Endodermal cell (in vitro differentiated cells): ENCODE measurements at regions not wholly inside any gene's neighbourhood (a gene's known extent, or its start where the extent isn't known, plus 50 kb on each side); places are given as distances from the start of the nearest gene placed in this dataset.
"Not testable (repeated sequence)": the region's sequence is repeated elsewhere in the genome, so short reads cannot be mapped to it uniquely, and the experiment has no call there.

Experiments used
- DNase-seq: peaks from one replicate; pipeline ENCODE4 v3.0.0-alpha.2; 2017
- H3K27ac ChIP-seq: 2 replicates; pipeline ENCODE4 v1.5.1; 2013; ENCODE audit warnings: mild to moderate bottlenecking, low read depth, low read length, moderate library complexity
- H3K27me3 ChIP-seq: 2 replicates; pipeline ENCODE4 v1.6.1; 2013; ENCODE audit warnings: mild to moderate bottlenecking, low read length, moderate library complexity; ENCODE audit not compliant: insufficient read depth, control insufficient read depth, poor library complexity, severe bottlenecking
- H3K36me3 ChIP-seq: 2 replicates; pipeline ENCODE4 v1.7.0; 2013; ENCODE audit warnings: mild to moderate bottlenecking, low read length, moderate library complexity; ENCODE audit not compliant: control insufficient read depth, insufficient read depth
- H3K4me1 ChIP-seq: one replicate; pipeline ENCODE4 v1.7.0; 2013; ENCODE audit warnings: low read length; ENCODE audit not compliant: control insufficient read depth, insufficient read depth
- H3K4me3 ChIP-seq: 2 replicates; pipeline ENCODE4 v1.5.1; 2013; ENCODE audit warnings: mild to moderate bottlenecking, low read length, moderate library complexity
- H3K9ac ChIP-seq: 2 replicates; pipeline ENCODE4 v1.6.1; 2013; ENCODE audit warnings: mild to moderate bottlenecking, low read length, moderate library complexity; ENCODE audit not compliant: poor library complexity, severe bottlenecking; ENCODE audit errors: extremely low read depth
- H3K9me3 ChIP-seq: 2 replicates; pipeline ENCODE4 v1.6.1; 2013; ENCODE audit warnings: mild to moderate bottlenecking, low read length, moderate library complexity; ENCODE audit not compliant: control insufficient read depth
- H3K27ac Mint-ChIP-seq: 2 replicates; pipeline ENCODE4 v1.8.0; 2020; ENCODE audit warnings: mixed read lengths
- H3K27me3 Mint-ChIP-seq: 2 replicates; pipeline ENCODE4 v1.8.0; 2021; ENCODE audit warnings: mild to moderate bottlenecking, mixed read lengths; ENCODE audit not compliant: insufficient read depth
- H3K36me3 Mint-ChIP-seq: 2 replicates; pipeline ENCODE4 v1.8.0; 2020; ENCODE audit warnings: low read depth, mixed read lengths
- H3K4me1 Mint-ChIP-seq: 2 replicates; pipeline ENCODE4 v1.8.0; 2020; ENCODE audit warnings: mixed read lengths
- H3K4me3 Mint-ChIP-seq: 2 replicates; pipeline ENCODE4 v1.8.0; 2020; ENCODE audit warnings: mild to moderate bottlenecking, moderate library complexity, mixed read lengths
- H3K9me3 Mint-ChIP-seq: 2 replicates; pipeline ENCODE4 v1.8.0; 2020; ENCODE audit warnings: mild to moderate bottlenecking, mixed read lengths
- WGBS, 2 experiments: methylation state at CpG; one replicate each; pipeline versions ENCODE4 v1.1.5 to v1.1.7; 2013; ENCODE audit warnings: missing lambda C conversion rate in 2 of 2, mixed read lengths in 1 of 2; ENCODE audit not compliant: insufficient coverage in 1 of 2, insufficient read length in 1 of 2; 5-methylcytosine and 5-hydroxymethylcytosine counted together

GRCh38 chr4:9076486-9076885, 93.7 kb upstream of the FAM90A26 start:
- H3K27ac Mint-ChIP-seq, H3K4me3 ChIP-seq, H3K9ac ChIP-seq, H3K36me3 ChIP-seq, DNase-seq, H3K27me3 Mint-ChIP-seq, H3K27ac ChIP-seq, H3K27me3 ChIP-seq, H3K9me3 ChIP-seq, H3K4me1 ChIP-seq, H3K4me3 Mint-ChIP-seq: not testable (repeated sequence)
- peaks cover 93% of the 10 kb centered on the region for H3K9me3 Mint-ChIP-seq
- peaks cover 25% of the 10 kb centered on the region for H3K36me3 Mint-ChIP-seq
- H3K4me1 Mint-ChIP-seq: peaks cover 14% of the 10 kb centered on the region
- 88% methylated on average over 1 of the region's 2 CpGs; no CpG with 5 or more reads in 1 of the 2 experiments for WGBS, 2 experiments

GRCh38 chr4:9073371-9073770, 96.8 kb upstream of the FAM90A26 start:
- Mint-ChIP-seq H3K9me3 (peaks cover 91% of the 10 kb centered on the region), H3K4me1 (peaks cover 14% of the 10 kb centered on the region), H3K36me3 (peaks cover 12% of the 10 kb centered on the region)
- not testable (repeated sequence) for H3K4me3 ChIP-seq, H3K9ac ChIP-seq, H3K27me3 ChIP-seq, H3K27ac Mint-ChIP-seq, H3K4me1 ChIP-seq, DNase-seq, H3K27me3 Mint-ChIP-seq, H3K4me3 Mint-ChIP-seq, H3K27ac ChIP-seq, H3K36me3 ChIP-seq
- 75 to 80% methylated on average over 1 to 6 of the region's 6 CpGs for WGBS, 2 experiments
- H3K9me3 ChIP-seq: peaks cover 14% of the 10 kb centered on the region

DNA sequence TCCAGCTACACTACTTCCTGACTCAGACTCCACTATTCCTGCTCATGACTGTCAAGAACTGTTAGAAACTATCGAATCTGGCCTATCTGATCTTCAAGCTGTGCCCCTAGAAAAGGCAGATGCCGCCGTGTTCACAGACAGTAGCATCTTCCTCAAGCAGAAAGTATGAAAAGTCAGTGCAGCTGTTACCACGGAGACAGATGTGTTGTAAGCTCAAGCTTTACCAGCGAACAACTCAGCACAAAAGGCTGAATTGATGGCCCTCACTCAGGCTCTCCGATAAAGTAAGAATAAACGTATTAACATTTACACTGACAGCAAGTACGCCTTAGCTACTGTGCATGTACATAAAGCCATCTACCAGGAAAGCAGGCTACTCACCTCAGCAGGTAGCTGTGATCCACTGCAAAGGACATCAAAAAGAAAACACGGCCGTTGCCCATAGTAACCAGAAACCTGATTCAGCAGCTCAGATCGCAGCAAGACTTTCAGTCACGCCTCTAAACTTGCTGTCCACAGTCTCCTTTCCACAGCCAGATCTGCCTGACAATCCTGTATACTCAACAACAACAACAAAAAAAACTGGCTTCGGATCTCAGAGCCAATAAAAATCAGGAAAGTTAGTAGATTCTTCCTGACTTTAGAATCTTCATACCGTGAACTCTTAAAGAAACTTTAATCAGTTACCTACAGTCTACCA, 97.5 kb upstream of the FAM90A26 start:
- not testable (repeated sequence) for DNase-seq, H3K27me3 ChIP-seq, H3K36me3 ChIP-seq, H3K9ac ChIP-seq, H3K4me1 ChIP-seq, H3K27ac ChIP-seq, H3K4me3 ChIP-seq, H3K4me3 Mint-ChIP-seq, H3K27me3 Mint-ChIP-seq
- 83 to 86% methylated on average over 9 to 14 of the region's 14 CpGs for WGBS, 2 experiments
- Mint-ChIP-seq H3K27ac (peak overlapping the region; percentile 36), H3K4me1 (peaks cover 14% of the 10 kb centered on the region), H3K9me3 (peaks cover 89% of the 10 kb centered on the region), H3K36me3 (peaks cover 12% of the 10 kb centered on the region)
- peaks cover 18% of the 10 kb centered on the region for H3K9me3 ChIP-seq

DNA sequence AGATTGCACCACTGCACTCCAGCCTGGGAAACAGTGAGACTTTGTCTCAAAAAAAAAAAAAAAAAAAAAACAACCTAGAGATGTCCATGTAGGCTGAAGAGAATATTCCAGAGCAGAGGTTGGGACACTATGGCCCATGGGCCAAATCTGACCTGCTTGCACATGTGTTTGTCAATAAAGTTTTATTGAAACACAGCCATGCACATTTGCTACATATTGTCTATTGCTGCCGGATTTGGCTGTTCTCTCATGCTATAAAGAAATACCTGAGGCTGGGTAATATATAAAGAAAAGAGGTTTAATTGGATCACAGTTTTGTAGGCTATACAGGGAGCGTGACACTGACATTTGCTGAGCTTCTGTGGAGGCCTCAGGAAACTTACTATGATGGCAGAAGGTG, 102.3 kb upstream of the FAM90A26 start:
- H3K9ac ChIP-seq, H3K36me3 ChIP-seq, H3K4me1 Mint-ChIP-seq, H3K27ac Mint-ChIP-seq, DNase-seq, H3K27ac ChIP-seq, H3K27me3 Mint-ChIP-seq, H3K4me3 Mint-ChIP-seq, H3K4me1 ChIP-seq, H3K27me3 ChIP-seq: not testable (repeated sequence)
- H3K4me3 ChIP-seq: peak overlapping the region; percentile 45
- peaks cover 87% of the 10 kb centered on the region for H3K9me3 Mint-ChIP-seq
- WGBS, 2 experiments: 62 to 81% methylated on average over 2 of the region's 2 CpGs
- peaks cover 12% of the 10 kb centered on the region for H3K36me3 Mint-ChIP-seq
- H3K9me3 ChIP-seq: peaks cover 46% of the 10 kb centered on the region

GRCh38 chr4:9063612-9064011, 106.6 kb upstream of the FAM90A26 start:
- not testable (repeated sequence) for H3K4me3 ChIP-seq, H3K27me3 Mint-ChIP-seq, H3K36me3 Mint-ChIP-seq, H3K27me3 ChIP-seq, H3K27ac Mint-ChIP-seq, H3K9ac ChIP-seq, H3K36me3 ChIP-seq, H3K4me1 Mint-ChIP-seq, H3K4me3 Mint-ChIP-seq, H3K4me1 ChIP-seq, H3K27ac ChIP-seq
- WGBS, 2 experiments: 90% methylated on average over 1 of the region's 5 CpGs; no CpG with 5 or more reads in 1 of the 2 experiments
- H3K9me3 Mint-ChIP-seq: peaks cover 78% of the 10 kb centered on the region
- peaks cover 35% of the 10 kb centered on the region for H3K9me3 ChIP-seq
- DNase-seq: peak; percentile 51

- peaks cover 15% of the 10 kb centered on the region for H3K27me3 Mint-ChIP-seq
- not testable (repeated sequence) for DNase-seq, H3K4me1 Mint-ChIP-seq, H3K4me3 ChIP-seq, H3K27me3 ChIP-seq, H3K4me3 Mint-ChIP-seq, H3K36me3 ChIP-seq, H3K9me3 ChIP-seq, H3K36me3 Mint-ChIP-seq, H3K4me1 ChIP-seq, H3K27ac ChIP-seq, H3K27ac Mint-ChIP-seq, H3K9ac ChIP-seq
- peaks cover 57% of the 10 kb centered on the region for H3K9me3 Mint-ChIP-seq
- 47 to 59% methylated on average over 2 of the region's 3 CpGs for WGBS, 2 experiments
Observed at GRCh38 chr4:9024866-9025265, 145.3 kb upstream of the FAM90A26 start.

GRCh38 chr4:9009792-9010191, 138.2 kb upstream of the HMX1 start:
- not testable (repeated sequence) for H3K27ac ChIP-seq, H3K4me1 Mint-ChIP-seq, H3K36me3 Mint-ChIP-seq, H3K27ac Mint-ChIP-seq, H3K4me3 Mint-ChIP-seq, H3K4me1 ChIP-seq, DNase-seq, H3K36me3 ChIP-seq, H3K27me3 Mint-ChIP-seq, H3K27me3 ChIP-seq, H3K9me3 ChIP-seq, H3K4me3 ChIP-seq, H3K9ac ChIP-seq
- H3K9me3 Mint-ChIP-seq: peaks cover 60% of the 10 kb centered on the region
- 89% methylated on average over 4 of the region's 4 CpGs; no CpG with 5 or more reads in 1 of the 2 experiments for WGBS, 2 experiments
